Left ventricle myocardium inferior (tissue), 1 donor: ENCODE measurements at regions not wholly inside any gene's neighbourhood (a gene's known extent, or its start where the extent isn't known, plus 50 kb on each side); places are given as distances from the start of the nearest gene placed in this dataset.
"Not testable (repeated sequence)": the region's sequence is repeated elsewhere in the genome, so short reads cannot be mapped to it uniquely, and the experiment has no call there.

Source experiments
- DNase-seq: peaks from one replicate; pipeline ENCODE4 v3.0.0-alpha.2; 2020
- H3K27ac ChIP-seq: fragments of 200-600 bp; replicated peaks from 2 replicates; pipeline ENCODE4 v1.8.0; 2021
- H3K27me3 ChIP-seq: fragments of 200-600 bp; 2 replicates; pipeline ENCODE4 v1.8.0; 2021; ENCODE audit warnings: low read depth
- H3K36me3 ChIP-seq: fragments of 200-600 bp; 2 replicates; pipeline ENCODE4 v1.8.0; 2021
- H3K4me1 ChIP-seq: fragments of 200-600 bp; 2 replicates; pipeline ENCODE4 v1.8.0; 2021
- H3K4me3 ChIP-seq: fragments of 200-600 bp; 2 replicates; pipeline ENCODE4 v1.8.0; 2021; ENCODE audit warnings: mild to moderate bottlenecking, moderate library complexity
- H3K9me3 ChIP-seq: fragments of 200-600 bp; replicated peaks from 2 replicates; pipeline ENCODE4 v1.8.0; 2021
- CTCF ChIP-seq: fragments of 200-600 bp; IDR thresholded peaks from 2 replicates; pipeline ENCODE4 v1.8.0; 2021; ENCODE audit warnings: antibody characterized with exemption, mild to moderate bottlenecking, borderline replicate concordance
- intact Hi-C: fragments of 100-400 bp; cut with micrococcal nuclease; formaldehyde crosslinking; loops from one replicate; pipeline ENCODE4 v1.11.0; 2022
- donor health status: DM: no; HTN: yes; CAD: no; lungs with severe emphysema.

GRCh38 chr20:54794110-54794509, 318.7 kb downstream of the DOK5 start:
- Histone ChIP-seq H3K4me3 (no peak overlapping the region), H3K27me3 (no peaks in the 10 kb centered on the region), H3K9me3 (peaks cover 30% of the 10 kb centered on the region), H3K36me3 (no peaks in the 10 kb centered on the region), H3K4me1 (no peaks in the 10 kb centered on the region), H3K27ac (no peak overlapping the region)
- intact Hi-C loops, result no loop called here
- no peak for DNase-seq
- no peak for TF ChIP-seq CTCF

- no peak for TF ChIP-seq CTCF
- Histone ChIP-seq H3K9me3 (peaks cover 36% of the 10 kb centered on the region), H3K36me3 (no peaks in the 10 kb centered on the region), H3K27ac (no peak overlapping the region), H3K4me3 (no peak overlapping the region), H3K4me1 (no peaks in the 10 kb centered on the region), H3K27me3 (no peaks in the 10 kb centered on the region)
- no peak for DNase-seq
- intact Hi-C loops, result no loop called here
Observed at GRCh38 chr20:54793291-54793992, 318.0 kb downstream of the DOK5 start.

- H3K9me3 ChIP-seq, result peaks cover 40% of the 10 kb centered on the region
- H3K4me3 ChIP-seq, result no peak overlapping the region
- intact Hi-C loops, result no loop called here
- no peaks in the 10 kb centered on the region for H3K4me1 ChIP-seq
- no peak for TF ChIP-seq CTCF
- H3K27me3 ChIP-seq, result no peaks in the 10 kb centered on the region
- no peaks in the 10 kb centered on the region for H3K36me3 ChIP-seq
- H3K27ac ChIP-seq, result no peak overlapping the region
- no peak for DNase-seq
Observed at GRCh38 chr20:54792688-54793087, 317.3 kb downstream of the DOK5 start.

DNA sequence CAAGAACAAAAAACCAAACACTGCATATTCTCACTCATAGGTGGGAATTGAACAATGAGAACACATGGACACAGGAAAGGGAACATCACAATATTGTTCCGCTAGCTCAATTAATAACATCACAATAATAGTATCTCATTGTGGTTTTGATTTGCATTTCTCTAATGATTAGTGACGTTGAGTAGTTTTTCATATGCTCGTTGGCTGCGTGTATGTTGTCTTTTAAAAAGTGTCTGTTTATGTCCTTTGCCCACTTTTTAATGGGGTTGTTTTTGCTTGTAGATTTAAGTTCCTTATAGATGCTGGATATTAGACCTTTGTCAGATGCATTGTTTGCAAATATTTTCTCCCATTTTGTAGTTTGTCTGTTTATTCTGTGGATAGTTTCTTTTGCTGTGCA, 312.9 kb downstream of the DOK5 start:
- H3K36me3 ChIP-seq, H3K27me3 ChIP-seq, H3K4me3 ChIP-seq, DNase-seq, intact Hi-C loops, H3K27ac ChIP-seq, H3K4me1 ChIP-seq: not testable (repeated sequence)
- peaks cover 51% of the 10 kb centered on the region for H3K9me3 ChIP-seq

- H3K36me3 ChIP-seq, H3K4me3 ChIP-seq, intact Hi-C loops, H3K27me3 ChIP-seq, H3K4me1 ChIP-seq, DNase-seq, H3K27ac ChIP-seq: not testable (repeated sequence)
- H3K9me3 ChIP-seq, result peaks cover 14% of the 10 kb centered on the region
Observed at GRCh38 chr20:54782758-54783157, 307.4 kb downstream of the DOK5 start.

- no peaks in the 10 kb centered on the region for H3K27me3 ChIP-seq
- DNase-seq, result no peak
- no peaks in the 10 kb centered on the region for H3K36me3 ChIP-seq
- H3K4me3 ChIP-seq, result no peak overlapping the region
- H3K9me3 ChIP-seq, result no peaks in the 10 kb centered on the region
- TF ChIP-seq CTCF, result no peak
- H3K27ac ChIP-seq, result no peak overlapping the region
- no peaks in the 10 kb centered on the region for H3K4me1 ChIP-seq
- intact Hi-C loops, result no loop called here
Observed at GRCh38 chr20:54774426-54774825, 299.0 kb downstream of the DOK5 start.
